Thymus (tissue), 11 donors: ENCODE measurements at regions not wholly inside any gene's neighbourhood (a gene's known extent, or its start where the extent isn't known, plus 50 kb on each side); places are given as distances from the start of the nearest gene placed in this dataset.

ENCODE experiments used
- DNase-seq, 9 donors: peaks; one replicate each; pipeline ENCODE4 v3.0.0-alpha.2; 2013; ENCODE audit warnings: low spot score in 9 of 9, low read depth in 6 of 9, missing footprints in 1 of 9
- H3K27ac ChIP-seq, 2 donors: one replicate each; pipeline ENCODE4 v1.5.1; 2013; ENCODE audit warnings: control low read depth in 1 of 2, low read depth in 1 of 2, low read length in 1 of 2, mild to moderate bottlenecking in 1 of 2, moderate library complexity in 1 of 2
- H3K27me3 ChIP-seq, 2 donors: one replicate each; pipeline ENCODE4 v1.5.1; 2013; ENCODE audit warnings: low read length in 1 of 2; ENCODE audit not compliant: control insufficient read depth in 2 of 2, insufficient read depth in 1 of 2
- H3K36me3 ChIP-seq, 2 donors: one replicate each; pipeline ENCODE4 v1.5.1; 2013; ENCODE audit warnings: low read length in 1 of 2, mild to moderate bottlenecking in 1 of 2, moderate library complexity in 1 of 2; ENCODE audit not compliant: control insufficient read depth in 2 of 2, insufficient read depth in 2 of 2
- H3K4me1 ChIP-seq, 2 donors: one replicate each; pipeline ENCODE4 v1.5.1; 2013; ENCODE audit warnings: low read length in 2 of 2; ENCODE audit not compliant: control insufficient read depth in 2 of 2, insufficient read depth in 2 of 2
- H3K4me3 ChIP-seq, 2 donors: one replicate each; pipeline ENCODE4 v1.5.1; 2013; ENCODE audit warnings: low read length in 2 of 2, control low read depth in 1 of 2, mild to moderate bottlenecking in 1 of 2
- H3K9me3 ChIP-seq, 2 donors: one replicate each; pipeline ENCODE4 v1.5.1; 2013; ENCODE audit warnings: low read length in 1 of 2, mild to moderate bottlenecking in 1 of 2; ENCODE audit not compliant: control insufficient read depth in 2 of 2, insufficient read depth in 1 of 2
- WGBS: extraction: QIAGEN DNeasy Blood & Tissue Kit; methylation state at CpG from one replicate; pipeline ENCODE4 v1.1.7; 2013; 5-methylcytosine and 5-hydroxymethylcytosine counted together
- donor health status: healthy.

- Histone ChIP-seq H3K4me1 (no peaks in the 10 kb centered on the region), H3K4me3 (no peak overlapping the region), H3K27me3 (no peaks in the 10 kb centered on the region), H3K27ac (no peak overlapping the region), H3K36me3 (no peaks in the 10 kb centered on the region), H3K9me3 (no peaks in the 10 kb centered on the region)
- WGBS: 92% methylated on average over 3 of the region's 3 CpGs
- no peak for DNase-seq
These were observed 329.6 kb downstream of the RRAGC start for GRCh38 chr1:38529946-38530345.

GRCh38 chr1:38529391-38529790, 330.2 kb downstream of the RRAGC start:
- WGBS: 59% methylated on average over 7 of the region's 7 CpGs

GRCh38 chr1:38528623-38529022, 330.9 kb downstream of the RRAGC start:
- Histone ChIP-seq H3K27me3 (no peaks in the 10 kb centered on the region), H3K27ac (no peak overlapping the region)
- WGBS: 64% methylated on average over 3 of the region's 3 CpGs

More at GRCh38 chr1:38529391-38529790, 330.2 kb downstream of the RRAGC start:
- no peaks in the 10 kb centered on the region for H3K36me3 ChIP-seq
- H3K27me3 ChIP-seq: no peaks in the 10 kb centered on the region
- H3K4me1 ChIP-seq: no peaks in the 10 kb centered on the region
- DNase-seq: no peak
- no peaks in the 10 kb centered on the region for H3K9me3 ChIP-seq
- H3K27ac ChIP-seq: no peak overlapping the region
- no peak overlapping the region for H3K4me3 ChIP-seq

GRCh38 chr1:38527373-38527966, 332.1 kb downstream of the RRAGC start:
- Histone ChIP-seq H3K27ac (no peak overlapping the region), H3K9me3 (no peaks in the 10 kb centered on the region), H3K36me3 (no peaks in the 10 kb centered on the region), H3K4me3 (no peak overlapping the region), H3K27me3 (no peaks in the 10 kb centered on the region), H3K4me1 (no peaks in the 10 kb centered on the region)
- WGBS: 64% methylated on average over 6 of the region's 6 CpGs
- DNase-seq: peak in 6 of 9 donors; percentile 2 to 54 (median 14)

More at GRCh38 chr1:38528623-38529022, 330.9 kb downstream of the RRAGC start:
- Histone ChIP-seq H3K9me3 (no peaks in the 10 kb centered on the region), H3K4me1 (no peaks in the 10 kb centered on the region), H3K4me3 (no peak overlapping the region), H3K36me3 (no peaks in the 10 kb centered on the region)
- DNase-seq: no peak

- Histone ChIP-seq H3K4me3 (no peak overlapping the region), H3K36me3 (no peaks in the 10 kb centered on the region), H3K9me3 (no peaks in the 10 kb centered on the region), H3K27me3 (no peaks in the 10 kb centered on the region), H3K27ac (no peak overlapping the region), H3K4me1 (no peaks in the 10 kb centered on the region)
- 86% methylated on average over 7 of the region's 7 CpGs for WGBS
- no peak for DNase-seq
These were observed 333.5 kb downstream of the RRAGC start for GRCh38 chr1:38526046-38526445.

GRCh38 chr1:38525343-38526043, 334.1 kb downstream of the RRAGC start:
- Histone ChIP-seq H3K4me3 (no peak overlapping the region), H3K4me1 (no peaks in the 10 kb centered on the region), H3K27me3 (no peaks in the 10 kb centered on the region), H3K27ac (no peak overlapping the region), H3K36me3 (no peaks in the 10 kb centered on the region), H3K9me3 (no peaks in the 10 kb centered on the region)
- WGBS: 94% methylated on average over 4 of the region's 4 CpGs
- DNase-seq: no peak

GRCh38 chr1:38524025-38524641, 335.4 kb downstream of the RRAGC start:
- no peaks in the 10 kb centered on the region for H3K36me3 ChIP-seq
- H3K4me3 ChIP-seq: no peak overlapping the region
- H3K4me1 ChIP-seq: no peaks in the 10 kb centered on the region
- no peaks in the 10 kb centered on the region for H3K27me3 ChIP-seq
- DNase-seq: no peak
- no peaks in the 10 kb centered on the region for H3K9me3 ChIP-seq
- H3K27ac ChIP-seq: no peak overlapping the region
- WGBS: 95% methylated on average over 8 of the region's 8 CpGs

GRCh38 chr1:38523568-38523939, 336.0 kb downstream of the RRAGC start:
- H3K36me3 ChIP-seq: no peaks in the 10 kb centered on the region
- no peak overlapping the region for H3K4me3 ChIP-seq
- WGBS: 95% methylated on average over 7 of the region's 7 CpGs
- no peaks in the 10 kb centered on the region for H3K27me3 ChIP-seq
- H3K4me1 ChIP-seq: no peaks in the 10 kb centered on the region
- no peak overlapping the region for H3K27ac ChIP-seq
- DNase-seq: no peak
- no peaks in the 10 kb centered on the region for H3K9me3 ChIP-seq

- Histone ChIP-seq H3K27ac (no peak overlapping the region), H3K4me3 (no peak overlapping the region), H3K27me3 (no peaks in the 10 kb centered on the region), H3K36me3 (no peaks in the 10 kb centered on the region), H3K4me1 (no peaks in the 10 kb centered on the region), H3K9me3 (no peaks in the 10 kb centered on the region)
- 76% methylated on average over 10 of the region's 10 CpGs for WGBS
- DNase-seq: no peak
These were observed 336.5 kb downstream of the RRAGC start for GRCh38 chr1:38522915-38523567.
